ENCODE measurements at regions not wholly inside any gene's neighbourhood (a gene's known extent, or its start where the extent isn't known, plus 50 kb on each side); places are given as distances from the start of the nearest gene placed in this dataset.

GRCh38 chr4:96713271-96713850 lies 873.5 kb downstream of the PDHA2 start:
- TF ChIP-seq, protein P1, sequence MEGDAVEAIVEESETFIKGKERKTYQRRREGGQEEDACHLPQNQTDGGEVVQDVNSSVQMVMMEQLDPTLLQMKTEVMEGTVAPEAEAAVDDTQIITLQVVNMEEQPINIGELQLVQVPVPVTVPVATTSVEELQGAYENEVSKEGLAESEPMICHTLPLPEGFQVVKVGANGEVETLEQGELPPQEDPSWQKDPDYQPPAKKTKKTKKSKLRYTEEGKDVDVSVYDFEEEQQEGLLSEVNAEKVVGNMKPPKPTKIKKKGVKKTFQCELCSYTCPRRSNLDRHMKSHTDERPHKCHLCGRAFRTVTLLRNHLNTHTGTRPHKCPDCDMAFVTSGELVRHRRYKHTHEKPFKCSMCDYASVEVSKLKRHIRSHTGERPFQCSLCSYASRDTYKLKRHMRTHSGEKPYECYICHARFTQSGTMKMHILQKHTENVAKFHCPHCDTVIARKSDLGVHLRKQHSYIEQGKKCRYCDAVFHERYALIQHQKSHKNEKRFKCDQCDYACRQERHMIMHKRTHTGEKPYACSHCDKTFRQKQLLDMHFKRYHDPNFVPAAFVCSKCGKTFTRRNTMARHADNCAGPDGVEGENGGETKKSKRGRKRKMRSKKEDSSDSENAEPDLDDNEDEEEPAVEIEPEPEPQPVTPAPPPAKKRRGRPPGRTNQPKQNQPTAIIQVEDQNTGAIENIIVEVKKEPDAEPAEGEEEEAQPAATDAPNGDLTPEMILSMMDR (IDR thresholded peaks at IDR 0.05), result no peak
- TF ChIP-seq EZH2 (IDR thresholded peaks at IDR 0.05; ENCODE audit: borderline replicate concordance, insufficient read depth, low read depth, low read length, poor library complexity, severe bottlenecking), result no peak
